ENCODE measurements at regions not wholly inside any gene's neighbourhood (a gene's known extent, or its start where the extent isn't known, plus 50 kb on each side); places are given as distances from the start of the nearest gene placed in this dataset.

DNA sequence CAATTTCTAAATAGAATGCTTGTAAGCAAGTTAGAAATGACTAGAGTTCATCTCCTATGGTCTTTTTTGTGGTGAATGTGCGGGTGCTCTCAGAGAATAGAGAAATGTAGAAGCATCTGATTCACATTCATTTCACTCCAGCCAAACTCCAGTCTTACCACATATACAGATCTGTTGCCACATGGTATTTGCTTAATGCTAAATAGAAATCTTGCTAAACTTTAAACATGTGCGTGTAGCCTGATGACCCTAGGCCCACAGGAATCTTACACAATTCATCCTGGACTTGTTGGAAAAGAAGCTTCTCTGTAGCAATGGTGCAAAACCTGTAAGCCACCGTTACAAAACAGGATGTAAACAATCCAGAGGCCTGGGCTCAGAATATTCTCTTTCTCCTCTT, 135.2 kb downstream of the PCSK1 start:
- TF ChIP-seq, protein P1, sequence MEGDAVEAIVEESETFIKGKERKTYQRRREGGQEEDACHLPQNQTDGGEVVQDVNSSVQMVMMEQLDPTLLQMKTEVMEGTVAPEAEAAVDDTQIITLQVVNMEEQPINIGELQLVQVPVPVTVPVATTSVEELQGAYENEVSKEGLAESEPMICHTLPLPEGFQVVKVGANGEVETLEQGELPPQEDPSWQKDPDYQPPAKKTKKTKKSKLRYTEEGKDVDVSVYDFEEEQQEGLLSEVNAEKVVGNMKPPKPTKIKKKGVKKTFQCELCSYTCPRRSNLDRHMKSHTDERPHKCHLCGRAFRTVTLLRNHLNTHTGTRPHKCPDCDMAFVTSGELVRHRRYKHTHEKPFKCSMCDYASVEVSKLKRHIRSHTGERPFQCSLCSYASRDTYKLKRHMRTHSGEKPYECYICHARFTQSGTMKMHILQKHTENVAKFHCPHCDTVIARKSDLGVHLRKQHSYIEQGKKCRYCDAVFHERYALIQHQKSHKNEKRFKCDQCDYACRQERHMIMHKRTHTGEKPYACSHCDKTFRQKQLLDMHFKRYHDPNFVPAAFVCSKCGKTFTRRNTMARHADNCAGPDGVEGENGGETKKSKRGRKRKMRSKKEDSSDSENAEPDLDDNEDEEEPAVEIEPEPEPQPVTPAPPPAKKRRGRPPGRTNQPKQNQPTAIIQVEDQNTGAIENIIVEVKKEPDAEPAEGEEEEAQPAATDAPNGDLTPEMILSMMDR (IDR thresholded peaks at IDR 0.05): no peak
- TF ChIP-seq POLR2AphosphoS5 (IDR thresholded peaks at IDR 0.05; ENCODE audit: low read depth, low read length) (no peak), SIN3A (IDR thresholded peaks at IDR 0.05; ENCODE audit: borderline replicate concordance, insufficient read depth, low read depth, low read length) (no peak), TCF7L2 (IDR thresholded peaks at IDR 0.05; ENCODE audit: low read depth, low read length) (no peak)
- TF ChIP-seq, protein P2, sequence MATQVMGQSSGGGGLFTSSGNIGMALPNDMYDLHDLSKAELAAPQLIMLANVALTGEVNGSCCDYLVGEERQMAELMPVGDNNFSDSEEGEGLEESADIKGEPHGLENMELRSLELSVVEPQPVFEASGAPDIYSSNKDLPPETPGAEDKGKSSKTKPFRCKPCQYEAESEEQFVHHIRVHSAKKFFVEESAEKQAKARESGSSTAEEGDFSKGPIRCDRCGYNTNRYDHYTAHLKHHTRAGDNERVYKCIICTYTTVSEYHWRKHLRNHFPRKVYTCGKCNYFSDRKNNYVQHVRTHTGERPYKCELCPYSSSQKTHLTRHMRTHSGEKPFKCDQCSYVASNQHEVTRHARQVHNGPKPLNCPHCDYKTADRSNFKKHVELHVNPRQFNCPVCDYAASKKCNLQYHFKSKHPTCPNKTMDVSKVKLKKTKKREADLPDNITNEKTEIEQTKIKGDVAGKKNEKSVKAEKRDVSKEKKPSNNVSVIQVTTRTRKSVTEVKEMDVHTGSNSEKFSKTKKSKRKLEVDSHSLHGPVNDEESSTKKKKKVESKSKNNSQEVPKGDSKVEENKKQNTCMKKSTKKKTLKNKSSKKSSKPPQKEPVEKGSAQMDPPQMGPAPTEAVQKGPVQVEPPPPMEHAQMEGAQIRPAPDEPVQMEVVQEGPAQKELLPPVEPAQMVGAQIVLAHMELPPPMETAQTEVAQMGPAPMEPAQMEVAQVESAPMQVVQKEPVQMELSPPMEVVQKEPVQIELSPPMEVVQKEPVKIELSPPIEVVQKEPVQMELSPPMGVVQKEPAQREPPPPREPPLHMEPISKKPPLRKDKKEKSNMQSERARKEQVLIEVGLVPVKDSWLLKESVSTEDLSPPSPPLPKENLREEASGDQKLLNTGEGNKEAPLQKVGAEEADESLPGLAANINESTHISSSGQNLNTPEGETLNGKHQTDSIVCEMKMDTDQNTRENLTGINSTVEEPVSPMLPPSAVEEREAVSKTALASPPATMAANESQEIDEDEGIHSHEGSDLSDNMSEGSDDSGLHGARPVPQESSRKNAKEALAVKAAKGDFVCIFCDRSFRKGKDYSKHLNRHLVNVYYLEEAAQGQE (IDR thresholded peaks at IDR 0.05; ENCODE audit: insufficient read depth in 1 of 2, low read depth in 2 of 2, low read length in 1 of 2): no peak
